GM12874 (cell line): ENCODE measurements at regions not wholly inside any gene's neighbourhood (a gene's known extent, or its start where the extent isn't known, plus 50 kb on each side); places are given as distances from the start of the nearest gene placed in this dataset.

Experiments used
- CTCF ChIP-seq: IDR thresholded peaks from 2 replicates; pipeline ENCODE4 v1.5.1; 2011; ENCODE audit warnings: low read depth, mild to moderate bottlenecking, control low read depth, low read length, moderate library complexity; ENCODE audit not compliant: insufficient read depth

GRCh38 chr2:126527836-126528490, 128.0 kb upstream of the GYPC start:
- peak; percentile 72 for TF ChIP-seq CTCF

GRCh38 chr2:126531029-126531428, 124.9 kb upstream of the GYPC start:
- no peak for TF ChIP-seq CTCF

- no peak for TF ChIP-seq CTCF
Measured at GRCh38 chr2:126534478-126534877, 121.5 kb upstream of the GYPC start.

- TF ChIP-seq CTCF, result no peak
Measured at GRCh38 chr2:126535408-126535807, 120.5 kb upstream of the GYPC start.

GRCh38 chr2:126536605-126537200, 119.3 kb upstream of the GYPC start:
- TF ChIP-seq CTCF, result no peak

GRCh38 chr2:126539101-126539500, 116.9 kb upstream of the GYPC start:
- no peak for TF ChIP-seq CTCF

- TF ChIP-seq CTCF, result no peak
Measured at GRCh38 chr2:126542247-126542646, 113.7 kb upstream of the GYPC start.
